HG02610 (cell line): ENCODE measurements at regions not wholly inside any gene's neighbourhood (a gene's known extent, or its start where the extent isn't known, plus 50 kb on each side); places are given as distances from the start of the nearest gene placed in this dataset.

Experiments used
- ATAC-seq: cut with Tn5 transposase; IDR thresholded peaks from one replicate; pipeline ENCODE4 v1.9.1; 2021; ENCODE audit warnings: mild to moderate bottlenecking, moderate library complexity; ENCODE audit not compliant: unreplicated experiment

DNA sequence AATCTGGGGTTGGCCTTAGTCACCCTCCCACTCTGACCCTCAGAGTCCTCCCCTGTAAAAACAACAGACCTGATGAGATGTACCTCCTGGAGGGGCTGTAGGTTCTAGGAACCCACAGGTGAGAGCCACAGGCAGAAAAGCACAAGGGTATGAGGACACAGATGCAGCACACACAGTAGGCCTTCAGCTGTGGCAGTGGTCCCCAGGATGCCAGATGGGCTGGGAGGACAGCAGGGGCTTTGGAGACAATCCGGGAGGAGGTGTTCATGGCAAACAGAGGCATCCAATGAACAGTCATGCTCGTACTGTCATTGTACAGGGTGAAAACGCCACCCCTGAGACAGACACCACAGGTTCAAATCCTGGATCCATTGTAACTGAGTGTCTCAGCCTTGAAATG lies 463.1 kb downstream of the MATN1 start:
- no peak for ATAC-seq

DNA sequence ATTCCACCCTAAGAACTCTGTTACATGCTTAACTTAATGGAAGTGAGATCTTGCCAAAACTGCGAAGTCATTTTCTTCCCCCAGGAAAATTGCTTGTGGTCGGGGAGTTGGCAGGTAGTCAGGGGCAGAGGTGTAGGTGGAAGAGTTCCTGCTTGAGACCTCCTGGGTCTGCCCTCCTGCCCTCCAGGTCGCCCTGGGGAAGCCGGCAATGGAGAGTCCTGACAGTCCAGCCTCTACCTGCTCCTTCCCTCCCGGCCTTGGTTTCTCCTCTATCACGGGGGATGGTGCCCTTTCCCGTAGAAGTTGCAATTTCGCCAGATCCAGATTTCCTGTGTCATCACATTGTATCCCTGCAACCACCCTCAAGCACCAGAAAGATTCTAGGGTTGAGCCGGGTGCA lies 463.8 kb downstream of the MATN1 start:
- no peak for ATAC-seq

DNA sequence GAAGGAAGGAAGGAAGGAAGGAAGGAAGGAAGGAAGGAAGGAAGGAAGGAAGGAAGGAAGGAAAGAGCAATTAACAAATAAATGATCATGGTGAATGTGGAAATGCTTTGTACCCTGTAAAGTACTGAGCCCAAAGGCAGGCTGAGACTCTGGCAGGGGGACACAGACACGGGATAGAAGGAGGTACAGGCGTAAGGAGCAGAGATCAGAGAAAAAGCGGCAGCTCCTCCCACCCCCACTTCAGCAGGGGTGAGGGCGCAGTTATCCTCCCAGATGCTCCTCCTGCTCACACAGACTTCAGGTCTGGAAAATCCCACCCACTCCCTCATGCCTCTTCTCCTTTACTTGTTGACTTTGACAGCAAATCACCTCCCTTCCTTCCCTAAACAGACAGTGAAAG lies 464.5 kb downstream of the MATN1 start:
- no peak for ATAC-seq

DNA sequence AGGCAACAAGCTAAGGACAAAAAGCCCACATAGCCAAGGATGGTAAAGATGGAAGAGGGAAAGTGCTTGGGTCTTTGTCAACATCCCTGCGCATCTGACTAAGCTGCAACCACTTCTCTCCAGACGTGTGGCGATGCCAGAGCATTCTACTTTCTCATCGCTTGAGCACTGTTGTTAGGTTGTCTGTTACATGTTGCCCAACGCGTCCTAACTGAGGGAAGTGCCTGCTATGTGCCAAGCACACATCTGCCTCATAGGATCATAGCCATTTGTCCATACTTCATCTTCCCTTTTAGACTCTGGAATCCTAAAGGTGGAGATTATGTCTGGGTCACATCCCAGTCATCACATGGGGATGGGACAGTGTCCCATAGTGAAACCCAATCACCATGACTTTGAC lies 464.9 kb downstream of the MATN1 start:
- ATAC-seq: no peak

DNA sequence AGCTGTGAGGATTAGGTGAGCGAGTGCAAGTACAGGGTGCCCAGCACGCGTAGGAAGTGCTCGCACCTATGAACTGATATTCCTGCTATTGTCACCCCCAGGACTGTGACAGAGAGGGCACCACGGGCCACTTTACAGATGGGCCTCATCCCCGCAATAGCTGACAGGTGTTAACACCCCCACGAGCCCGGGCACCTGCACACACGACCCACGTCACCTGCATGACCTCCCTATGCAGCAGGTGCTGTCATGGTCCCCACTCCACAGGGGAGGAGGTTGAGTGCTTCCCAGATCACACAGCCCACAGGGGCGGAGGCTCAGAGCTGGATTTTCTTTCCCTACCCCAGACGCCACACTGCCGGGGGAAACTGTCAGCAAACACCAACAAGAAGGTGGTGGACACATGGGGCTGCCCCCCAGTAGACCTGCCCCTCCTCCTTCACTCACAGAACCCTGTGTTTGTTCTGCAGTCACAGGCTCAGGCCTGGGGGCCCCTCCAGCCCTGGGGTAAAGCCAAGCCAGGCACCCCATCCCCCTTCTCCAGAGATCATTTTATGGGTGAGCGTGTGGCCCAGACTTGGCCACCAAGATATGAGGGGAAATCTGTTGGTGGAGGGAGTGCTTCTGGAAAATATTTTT lies 465.5 kb downstream of the MATN1 start:
- no peak for ATAC-seq

DNA sequence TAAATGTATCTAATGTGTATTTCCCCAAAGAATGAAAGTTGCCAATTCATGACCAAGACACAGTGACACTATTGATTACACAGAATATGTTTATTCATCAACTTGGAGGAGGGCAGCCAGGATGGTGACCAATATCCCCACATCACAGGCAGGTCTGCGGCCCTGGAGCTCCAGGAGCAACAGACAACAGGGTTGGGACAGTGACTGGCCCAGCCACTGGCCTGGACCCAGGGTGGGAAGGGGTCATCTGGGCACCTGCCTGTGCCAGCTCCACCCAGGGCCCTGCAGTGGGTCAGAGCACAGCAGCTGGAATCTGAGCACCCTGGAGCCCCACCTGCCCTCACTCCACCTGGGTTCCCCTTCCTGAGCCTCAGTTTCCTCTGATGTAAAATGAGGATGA lies 466.1 kb downstream of the MATN1 start:
- ATAC-seq: no peak

DNA sequence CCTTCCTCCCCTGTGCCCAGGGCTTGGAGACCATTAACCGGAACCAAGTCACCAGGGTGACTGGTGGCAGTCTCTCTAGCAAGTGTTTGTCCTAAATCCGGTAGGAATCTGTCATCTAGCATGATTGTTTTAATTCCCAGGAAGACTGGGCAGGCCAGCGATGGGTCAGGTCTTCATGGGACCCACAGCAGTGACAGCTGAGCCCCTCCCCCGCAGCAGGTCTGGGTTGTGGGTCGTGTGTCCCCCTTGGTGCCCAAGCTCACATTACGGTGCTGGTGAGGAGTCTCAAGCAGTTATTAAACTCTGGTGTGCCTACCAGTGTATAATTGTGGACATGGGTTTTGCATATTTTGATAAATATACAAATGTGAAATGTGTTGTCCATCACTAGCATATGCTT lies 466.5 kb downstream of the MATN1 start:
- ATAC-seq: no peak

DNA sequence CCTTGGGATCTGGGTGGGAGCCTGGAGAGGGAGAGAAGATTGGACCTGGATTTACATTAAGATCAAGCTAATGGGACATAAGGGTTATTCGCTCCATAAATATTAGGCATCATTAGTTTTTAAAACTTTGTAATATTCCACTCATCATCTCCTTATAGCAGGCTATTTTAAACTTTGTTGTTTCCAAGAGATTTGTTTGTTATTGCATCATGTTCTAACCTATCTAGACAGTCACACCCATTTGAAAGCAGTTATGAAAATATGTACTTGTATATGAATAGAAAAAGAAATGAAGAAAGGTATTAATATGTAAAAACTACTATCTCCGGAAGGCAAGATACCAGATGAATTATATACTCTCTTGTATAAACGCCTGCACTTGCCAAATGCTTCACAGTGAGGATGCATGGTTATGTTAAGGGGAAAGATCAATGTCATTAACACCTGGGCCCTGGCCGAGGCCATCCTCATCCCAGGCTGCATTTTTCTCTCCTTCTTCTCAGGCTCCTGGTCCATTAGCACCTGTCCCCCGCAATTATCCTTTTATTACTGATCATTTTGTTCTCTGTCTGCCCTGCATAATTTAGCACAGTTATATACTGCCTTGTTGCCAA lies 468.2 kb downstream of the MATN1 start:
- no peak for ATAC-seq

DNA sequence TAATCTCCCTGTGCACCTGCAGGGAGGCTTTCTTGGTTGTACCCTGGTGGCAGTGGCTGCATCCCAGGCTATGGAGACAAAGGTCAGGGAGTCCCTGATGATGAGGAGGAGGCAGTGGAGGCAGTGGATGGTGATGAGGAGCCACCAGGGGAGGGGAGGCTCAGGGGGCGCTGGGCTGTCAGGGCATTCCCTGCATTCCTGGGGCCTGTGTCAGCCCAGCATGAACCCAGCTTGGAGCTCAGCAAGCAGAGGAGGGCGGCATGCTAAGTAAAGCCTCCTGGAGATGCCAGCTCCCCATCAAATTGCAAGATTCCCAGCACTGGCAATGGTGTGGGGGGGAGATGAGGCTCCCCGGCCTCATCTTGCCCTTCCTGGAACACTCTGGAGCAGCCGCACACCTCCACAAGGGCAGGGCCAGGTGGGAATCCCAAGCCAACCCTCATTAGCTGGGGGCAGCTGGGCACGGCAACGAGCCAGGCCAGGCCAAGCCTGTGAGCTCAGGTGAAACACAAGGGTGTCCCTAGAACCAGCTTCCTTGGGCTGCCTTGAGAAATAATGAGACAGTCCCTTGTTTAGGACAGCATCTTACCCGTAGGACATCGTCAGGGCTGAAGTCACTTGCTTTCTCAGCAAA lies 469.5 kb downstream of the MATN1 start:
- ATAC-seq: no peak

DNA sequence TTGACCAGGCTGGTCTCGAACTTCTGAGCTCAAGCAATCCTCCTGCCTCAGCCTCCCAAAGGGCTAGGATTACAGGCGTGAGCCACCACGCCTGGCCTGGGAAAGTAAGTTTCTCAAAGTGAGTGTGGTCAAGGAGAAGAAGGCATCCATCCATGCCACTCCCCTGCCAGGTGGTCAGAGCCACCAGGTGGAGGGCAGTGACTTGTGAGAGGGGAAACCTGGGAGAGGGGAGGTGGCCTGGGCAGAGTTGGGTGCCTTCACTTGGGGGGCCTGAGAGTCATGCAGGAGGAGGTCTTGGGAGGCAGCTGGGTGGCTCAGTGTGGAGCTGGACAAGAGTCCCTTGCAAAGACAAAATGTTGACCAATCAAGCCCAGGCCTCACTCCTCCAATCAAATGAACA lies 470.0 kb downstream of the MATN1 start:
- no peak for ATAC-seq

DNA sequence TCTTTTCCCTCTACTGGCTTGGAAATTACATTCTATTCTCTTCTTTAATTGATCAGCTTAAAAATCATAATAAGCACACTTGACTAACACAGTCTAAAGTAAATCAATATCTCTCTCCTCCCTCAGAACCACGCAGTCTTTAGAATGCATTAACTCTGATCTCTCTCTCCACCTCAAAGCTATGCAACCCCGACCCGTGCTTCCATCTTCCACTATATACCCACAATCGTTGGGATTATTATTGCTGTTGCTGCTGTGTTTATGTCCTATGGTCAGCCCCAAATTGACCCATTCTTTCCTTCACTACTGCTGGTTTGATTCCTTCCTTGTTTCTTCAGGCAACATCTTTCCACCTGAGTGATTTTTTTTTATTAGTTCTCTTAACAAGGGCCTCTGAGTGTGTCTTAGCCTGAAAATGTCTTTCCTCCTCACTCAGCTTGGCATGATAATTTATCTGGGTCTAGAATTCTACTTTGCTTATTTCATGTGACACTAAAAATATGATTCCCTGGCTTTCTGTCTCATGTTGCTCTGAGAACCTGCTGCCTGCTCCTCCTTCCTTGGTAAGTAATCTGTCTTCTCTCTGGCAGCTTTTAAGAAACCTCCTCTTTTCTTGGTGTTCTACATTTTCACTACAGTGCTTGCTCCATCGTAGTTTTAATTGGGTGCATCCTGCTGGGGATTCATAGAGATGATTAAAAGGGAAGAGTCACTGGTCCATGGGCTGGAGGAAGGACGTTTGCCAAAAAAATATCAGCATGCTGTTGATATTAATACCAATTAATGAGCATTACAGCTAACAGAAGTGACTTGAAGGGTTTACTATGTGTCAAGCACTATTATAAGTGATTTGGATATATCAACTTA lies 472.2 kb downstream of the MATN1 start:
- ATAC-seq: no peak

DNA sequence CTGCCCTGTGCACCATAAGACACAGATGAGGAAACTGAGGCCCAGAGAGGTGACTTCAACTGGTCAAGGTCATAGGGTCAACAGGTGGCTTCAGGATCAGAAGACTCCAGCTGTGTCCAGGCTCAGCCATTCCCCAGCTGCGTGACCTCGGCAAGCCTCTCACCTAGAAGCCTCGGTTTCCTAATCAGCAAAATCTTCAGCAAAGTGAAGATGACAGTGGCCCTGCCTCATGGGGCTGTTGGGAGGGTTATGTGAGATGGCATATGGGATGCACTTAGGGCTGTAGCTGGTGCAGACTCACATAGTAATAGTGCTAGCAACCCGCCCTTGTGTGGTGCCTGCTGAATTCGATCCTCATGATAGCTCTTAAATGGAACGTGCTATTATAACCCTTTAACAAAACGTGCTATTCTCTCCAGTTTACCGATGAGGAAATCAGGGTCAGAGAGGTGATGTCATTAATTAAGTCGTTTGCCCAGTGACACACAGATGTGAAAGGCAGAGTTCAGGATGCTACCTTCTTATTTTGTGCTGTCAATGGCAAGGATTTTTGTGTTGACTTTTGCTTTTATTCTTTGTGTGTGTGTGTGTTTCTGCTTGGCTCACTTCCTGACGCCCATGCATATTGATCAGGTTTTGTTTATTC lies 472.9 kb downstream of the MATN1 start:
- ATAC-seq: no peak

DNA sequence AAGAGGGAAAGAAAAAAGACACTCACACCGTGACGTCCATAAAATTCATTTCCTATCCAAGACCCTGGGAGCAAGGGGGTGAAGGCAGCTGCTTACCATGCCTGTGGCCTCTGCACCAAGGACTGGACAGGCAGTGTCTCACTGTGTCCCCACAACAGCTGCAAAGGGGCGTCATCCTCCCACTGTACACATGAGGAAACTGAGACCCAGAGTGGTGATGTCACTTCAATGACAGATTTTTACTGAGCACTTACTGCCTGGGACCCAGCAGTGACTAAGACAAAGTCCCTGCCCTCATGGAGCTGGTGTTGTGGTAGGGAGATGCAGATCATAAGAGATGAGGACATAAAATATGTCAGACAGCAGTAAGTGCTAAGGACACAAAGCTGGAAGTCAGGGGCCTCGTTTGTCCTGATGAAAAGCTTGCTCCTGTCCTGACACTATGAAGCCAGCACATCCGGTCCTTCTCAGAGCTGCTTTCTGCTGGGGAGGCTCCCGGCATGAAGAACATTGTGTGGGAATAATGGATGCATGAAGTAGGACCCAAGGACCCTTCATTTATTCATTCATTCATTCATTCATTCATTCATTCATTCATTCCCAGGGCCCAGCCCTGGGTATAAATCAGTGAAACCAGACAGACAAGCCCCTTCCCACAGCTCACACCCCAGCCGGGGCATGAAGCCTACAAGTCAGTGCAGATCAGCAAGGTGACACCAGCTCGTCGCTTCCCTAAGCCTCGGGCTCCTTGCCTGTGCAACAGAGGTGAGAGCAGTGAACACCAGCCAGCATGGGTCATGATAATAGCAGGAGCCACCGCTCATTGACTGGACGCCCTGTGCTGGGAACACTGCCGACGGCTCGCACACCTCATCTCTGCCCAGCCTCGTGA lies 473.7 kb downstream of the MATN1 start:
- no peak for ATAC-seq

DNA sequence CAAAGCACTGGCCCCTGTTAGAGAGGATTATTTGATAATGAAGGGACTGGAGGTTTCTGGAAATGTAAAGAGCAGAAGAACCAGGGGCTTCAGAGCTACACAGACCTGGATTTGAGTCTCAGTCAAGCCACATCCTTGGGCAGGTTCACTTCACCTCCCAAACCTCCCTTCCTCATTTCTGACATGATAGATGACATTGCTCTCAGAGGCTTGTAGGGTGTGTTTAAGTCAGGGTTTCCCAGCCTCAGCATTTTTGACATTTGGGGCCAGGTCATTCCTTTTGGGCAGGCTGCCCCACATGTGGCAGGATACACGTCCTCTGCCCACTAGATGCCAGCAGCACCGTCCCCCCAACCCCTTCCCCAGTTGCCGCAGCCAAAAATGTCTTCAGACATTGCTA lies 474.6 kb downstream of the MATN1 start:
- no peak for ATAC-seq

DNA sequence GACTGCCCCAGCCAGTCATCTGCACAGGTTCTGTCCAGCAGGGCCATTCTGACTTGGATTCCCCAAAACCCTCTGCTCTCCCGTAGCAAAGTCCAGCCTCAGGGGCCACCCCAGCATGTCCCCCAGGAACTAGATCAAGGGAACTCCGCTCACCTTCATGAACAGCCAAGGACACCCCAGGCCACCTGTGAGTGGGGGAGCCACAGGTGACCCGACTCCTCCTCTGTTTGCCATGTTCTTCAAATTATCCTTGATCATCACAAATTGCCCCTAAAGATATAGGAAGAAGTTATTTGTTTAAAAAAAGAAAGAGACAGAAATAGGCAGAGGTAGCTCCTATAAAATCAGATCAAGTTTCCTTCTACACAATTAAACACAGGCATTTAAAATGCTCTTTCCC lies 475.0 kb downstream of the MATN1 start:
- no peak for ATAC-seq

DNA sequence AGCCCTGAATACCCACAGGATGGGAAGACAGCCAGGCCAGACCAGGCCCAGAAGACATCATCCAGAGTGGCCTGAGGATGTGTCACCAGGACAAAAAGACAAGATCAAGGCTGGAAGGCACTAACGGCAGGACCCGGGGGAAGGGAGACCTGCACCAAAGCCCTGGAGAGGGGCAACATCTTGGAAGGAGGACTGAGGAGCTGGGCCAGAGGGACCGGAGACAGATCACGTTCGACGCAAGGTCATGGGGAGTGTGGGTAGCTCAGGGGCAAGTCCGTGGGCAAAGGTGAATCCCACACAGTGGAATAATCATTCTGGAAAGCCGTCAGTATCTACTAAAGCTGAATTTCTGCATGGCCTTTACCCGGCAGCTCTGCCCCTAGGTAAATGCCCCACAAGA lies 478.6 kb downstream of the MATN1 start:
- no peak for ATAC-seq

DNA sequence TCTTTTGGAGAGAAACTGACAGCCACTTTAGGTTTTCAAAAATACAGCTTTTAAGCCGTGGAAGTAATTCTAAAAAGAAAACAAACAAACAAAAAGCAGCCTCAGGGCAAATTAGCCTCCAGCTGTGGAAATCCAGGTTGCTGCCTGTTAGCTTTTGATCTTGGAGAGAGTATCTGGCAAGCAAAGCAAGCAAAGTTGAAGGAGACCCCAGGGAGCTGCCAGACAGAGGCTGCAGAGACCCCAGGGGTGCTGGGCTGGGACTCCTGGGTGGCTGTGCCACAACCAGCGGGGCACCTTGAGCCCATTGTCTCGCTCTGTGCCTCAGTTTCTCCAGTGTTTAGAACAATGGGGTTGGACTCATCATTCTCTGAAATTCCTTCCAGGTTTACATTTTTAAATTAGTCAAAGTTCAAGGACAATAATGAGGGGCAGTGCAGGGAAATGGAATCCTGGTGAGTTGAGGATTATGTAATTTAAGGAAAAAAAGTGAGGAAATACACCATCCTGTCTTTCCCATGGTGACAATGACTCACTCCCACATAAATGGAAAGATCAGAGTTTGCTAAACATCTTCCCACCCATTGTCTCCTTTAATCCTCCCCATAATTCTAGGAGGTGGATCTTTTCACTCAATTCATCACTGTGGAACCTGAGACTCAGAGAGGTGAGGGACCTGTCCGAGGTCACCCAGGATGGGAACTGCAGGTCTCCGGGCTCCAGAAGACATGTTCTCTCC lies 480.5 kb downstream of the MATN1 start:
- ATAC-seq: no peak

DNA sequence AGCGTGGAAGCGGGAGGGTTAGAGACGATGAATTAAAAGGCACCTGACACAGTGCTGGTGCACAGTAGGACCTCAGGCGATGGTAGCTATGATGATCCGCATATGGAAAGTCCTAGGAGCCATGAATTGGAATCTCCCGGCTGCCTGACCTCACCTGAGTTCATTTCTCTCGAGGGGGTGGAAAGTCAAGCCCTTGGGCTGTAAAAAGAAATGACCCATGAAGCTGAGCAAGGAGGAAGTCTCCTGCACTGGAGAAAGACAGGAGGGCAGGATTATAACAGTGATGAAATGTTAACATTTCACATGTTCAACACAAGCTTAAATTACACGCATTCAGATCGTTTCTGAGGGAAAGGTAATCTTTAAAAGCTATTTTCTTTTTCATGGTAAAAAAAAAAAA lies 481.2 kb downstream of the MATN1 start:
- no peak for ATAC-seq

DNA sequence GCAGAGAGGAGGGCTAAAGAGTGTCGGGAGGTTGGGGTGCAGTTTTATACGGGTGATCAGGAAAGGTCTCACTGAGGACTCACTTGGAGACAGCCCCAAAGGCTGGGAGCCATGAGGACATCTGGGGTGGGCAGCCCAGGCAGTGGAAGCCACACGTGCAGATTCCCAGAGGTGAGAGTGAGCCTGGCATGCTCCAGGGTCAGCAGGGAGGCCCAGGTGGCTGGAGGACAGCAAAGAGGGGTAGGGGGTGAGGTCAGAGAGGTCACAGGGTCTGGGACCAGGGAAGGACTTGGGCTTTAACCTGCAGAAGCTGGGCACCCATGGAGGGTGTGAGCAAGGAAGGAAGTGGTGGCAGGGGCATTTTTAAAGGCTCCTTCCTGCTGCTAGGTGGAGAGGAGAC lies 481.7 kb downstream of the MATN1 start:
- ATAC-seq: no peak

DNA sequence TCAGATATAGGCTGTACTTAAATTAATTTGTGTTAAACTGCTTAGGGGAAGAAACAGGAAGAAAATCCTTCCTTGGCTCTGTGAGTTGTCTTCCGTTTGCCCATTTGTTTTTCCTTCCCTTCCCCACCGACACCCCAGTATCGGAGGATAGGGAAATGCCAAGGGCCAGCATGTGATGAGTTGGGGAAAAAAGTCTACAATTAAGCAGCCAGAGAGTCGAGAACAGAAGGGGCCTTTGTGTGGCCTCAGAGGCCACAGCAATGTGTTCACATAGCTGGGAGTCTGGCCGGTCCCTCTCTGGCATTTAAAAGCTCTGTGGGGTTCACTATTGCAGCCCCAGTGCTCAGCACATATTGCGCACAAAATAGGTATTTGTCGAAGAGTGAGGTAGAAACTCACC lies 489.3 kb downstream of the MATN1 start:
- ATAC-seq: no peak
